IMR-90 (cell line): ENCODE measurements at regions not wholly inside any gene's neighbourhood (a gene's known extent, or its start where the extent isn't known, plus 50 kb on each side); places are given as distances from the start of the nearest gene placed in this dataset.

Experiments used
- ATAC-seq: fragments of 200-7000 bp; cut with Tn5 transposase; 2 replicates; pipeline ENCODE4 v1.9.1; 2020; ENCODE audit warnings: low read depth, mild to moderate bottlenecking, moderate library complexity
- BruUV-seq: library from RNA; stranded (reverse); fragments of 400-500 nt; replicated peaks from 2 replicates; lab custom pipeline; 2021; lab: Mats Ljungman, UMichigan
- CTCF ChIA-PET: fragments of 300-600 bp; formaldehyde crosslinking; extraction: SDS; loops from one replicate; lab custom pipeline; 2021; ENCODE audit warnings: antibody characterized with exemption; lab: Yijun Ruan, JAX
- POLR2A ChIA-PET: fragments of 300-600 bp; sonication (Branson Sonifier 250); formaldehyde crosslinking; loops from one replicate; lab custom pipeline; 2022; ENCODE audit warnings: antibody characterized with exemption; ENCODE audit not compliant: unreplicated experiment; lab: Charles Lee
- DNase-seq: peaks from one replicate; pipeline ENCODE4 v3.0.0; 2013
- H2AFZ ChIP-seq: replicated peaks from 2 replicates; pipeline ENCODE3; 2013; ENCODE audit warnings: low read length, mild to moderate bottlenecking; ENCODE audit not compliant: poor library complexity
- H2AK5ac ChIP-seq: 2 replicates; pipeline ENCODE4 v1.6.1; 2013; ENCODE audit warnings: low read depth, low read length, inconsistent platforms
- H2AK9ac ChIP-seq: replicated peaks from 2 replicates; pipeline ENCODE3; 2013; ENCODE audit warnings: mild to moderate bottlenecking, low read depth, low read length, moderate library complexity; ENCODE audit not compliant: poor library complexity
- H2BK120ac ChIP-seq: 2 replicates; pipeline ENCODE4 v1.6.1; 2013; ENCODE audit warnings: low read depth, low read length, inconsistent platforms
- H2BK15ac ChIP-seq: 3 replicates; pipeline ENCODE4 v1.6.1; 2013; ENCODE audit warnings: low read depth, low read length, inconsistent platforms
- H2BK20ac ChIP-seq: 2 replicates; pipeline ENCODE4 v1.6.1; 2013; ENCODE audit warnings: low read depth, mild to moderate bottlenecking, inconsistent platforms, low read length, moderate library complexity
- H2BK5ac ChIP-seq: 2 replicates; pipeline ENCODE4 v1.6.1; 2013; ENCODE audit warnings: mild to moderate bottlenecking, low read depth, low read length, inconsistent platforms; ENCODE audit not compliant: poor library complexity, severe bottlenecking
- H3K14ac ChIP-seq: replicated peaks from 2 replicates; pipeline ENCODE4 v1.6.1; 2013; ENCODE audit warnings: low read depth, low read length, inconsistent platforms
- H3K18ac ChIP-seq: 2 replicates; pipeline ENCODE4 v1.6.1; 2013; ENCODE audit warnings: low read depth, low read length, control low read depth
- H3K23ac ChIP-seq: 2 replicates; pipeline ENCODE4 v1.6.1; 2013; ENCODE audit warnings: low read depth, low read length, inconsistent platforms
- H3K27ac ChIP-seq: 2 replicates; pipeline ENCODE4 v1.5.1; 2013; ENCODE audit warnings: mild to moderate bottlenecking, control low read depth, low read length; ENCODE audit not compliant: insufficient read depth
- H3K27me3 ChIP-seq: 2 replicates; pipeline ENCODE4 v1.6.1; 2013; ENCODE audit warnings: low read length; ENCODE audit not compliant: control insufficient read depth, insufficient read depth
- H3K36me3 ChIP-seq: 2 replicates; pipeline ENCODE4 v1.6.1; 2013; ENCODE audit warnings: low read length, mixed read lengths; ENCODE audit not compliant: control insufficient read depth, insufficient read depth
- H3K4ac ChIP-seq: 2 replicates; pipeline ENCODE4 v1.6.1; 2013; ENCODE audit warnings: low read depth, low read length, inconsistent platforms
- H3K4me1 ChIP-seq: 2 replicates; pipeline ENCODE4 v1.6.1; 2013; ENCODE audit warnings: low read length, mixed read lengths; ENCODE audit not compliant: control insufficient read depth, insufficient read depth
- H3K4me2 ChIP-seq: 2 replicates; pipeline ENCODE4 v1.6.1; 2013; ENCODE audit warnings: low read depth, mild to moderate bottlenecking, control low read depth, low read length, moderate library complexity
- H3K4me3 ChIP-seq: 2 replicates; pipeline ENCODE4 v1.5.1; 2013; ENCODE audit warnings: low read depth, mild to moderate bottlenecking, control low read depth, low read length, moderate library complexity; ENCODE audit not compliant: insufficient read depth
- H3K56ac ChIP-seq: 2 replicates; pipeline ENCODE4 v1.6.1; 2013; ENCODE audit warnings: low read length, inconsistent platforms; ENCODE audit not compliant: insufficient read depth; ENCODE audit errors: extremely low read depth
- H3K79me1 ChIP-seq, 2 experiments: 2 replicates each; pipeline ENCODE4 v1.6.1; 2013; ENCODE audit warnings: low read length in 2 of 2, inconsistent platforms in 1 of 2, low read depth in 1 of 2
- H3K9ac ChIP-seq: 2 replicates; pipeline ENCODE4 v1.6.1; 2013; ENCODE audit warnings: low read depth, low read length, control low read depth
- H3K9me1 ChIP-seq: 2 replicates; pipeline ENCODE4 v1.6.1; 2013; ENCODE audit warnings: low read length, inconsistent platforms; ENCODE audit not compliant: insufficient read depth
- H3K9me3 ChIP-seq: 2 replicates; pipeline ENCODE4 v1.6.1; 2013; ENCODE audit warnings: low read length; ENCODE audit not compliant: control insufficient read depth, insufficient read depth
- H4K20me1 ChIP-seq: 2 replicates; pipeline ENCODE4 v1.6.1; 2013; ENCODE audit warnings: low read length, inconsistent platforms; ENCODE audit not compliant: insufficient read depth
- H4K5ac ChIP-seq: 2 replicates; pipeline ENCODE4 v1.6.1; 2013; ENCODE audit warnings: mild to moderate bottlenecking, low read depth, low read length, control low read depth
- H4K8ac ChIP-seq, 2 experiments: 2 replicates each; pipeline ENCODE4 v1.6.1; 2013; ENCODE audit warnings: low read depth in 2 of 2, low read length in 2 of 2, control low read depth in 1 of 2, inconsistent platforms in 1 of 2
- H4K91ac ChIP-seq: 2 replicates; pipeline ENCODE4 v1.6.1; 2013; ENCODE audit warnings: low read depth, low read length, inconsistent platforms; ENCODE audit not compliant: insufficient read depth
- BHLHE40 ChIP-seq: fragments of 150-350 bp; IDR thresholded peaks from 2 replicates; pipeline ENCODE4 v1.6.1; 2016; ENCODE audit warnings: mild to moderate bottlenecking, low read depth, low read length
- CEBPB ChIP-seq: IDR thresholded peaks from 2 replicates; pipeline ENCODE4 v1.6.1; 2012; ENCODE audit warnings: low read depth, low read length, improper control_type of control experiment
- CHD1 ChIP-seq: IDR thresholded peaks from 2 replicates; pipeline ENCODE4 v1.6.1; 2012; ENCODE audit warnings: low read depth, low read length, improper control_type of control experiment
- MAZ ChIP-seq: IDR thresholded peaks from 2 replicates; pipeline ENCODE4 v1.6.1; 2012; ENCODE audit warnings: low read depth, mild to moderate bottlenecking, low read length, improper control_type of control experiment, moderate library complexity, borderline replicate concordance
- RAD21 ChIP-seq: IDR thresholded peaks from 2 replicates; pipeline ENCODE4 v1.6.1; 2012; ENCODE audit warnings: low read length, improper control_type of control experiment
- RCOR1 ChIP-seq: IDR thresholded peaks from 2 replicates; pipeline ENCODE4 v1.6.1; 2012; ENCODE audit warnings: mild to moderate bottlenecking, low read length, improper control_type of control experiment; ENCODE audit not compliant: insufficient replicate concordance
- SMC3 ChIP-seq: fragments of 150-350 bp; IDR thresholded peaks from 2 replicates; pipeline ENCODE4 v1.6.1; 2016; ENCODE audit warnings: low read depth, mild to moderate bottlenecking, antibody characterized with exemption, low read length, moderate library complexity
- WGBS, 2 experiments: methylation state at CpG; one replicate each; pipeline versions ENCODE4 v1.1.5 to v1.1.7; 2013; ENCODE audit warnings: missing lambda C conversion rate in 2 of 2; ENCODE audit not compliant: insufficient read length in 1 of 2; ENCODE audit errors: extremely low coverage in 2 of 2; 5-methylcytosine and 5-hydroxymethylcytosine counted together
- dilution Hi-C: fragments of 300-500 bp; cut with HindIII; formaldehyde crosslinking; loops from one replicate; pipeline ENCODE4 v1.14.3; 2018; ENCODE audit warnings: low sequenced_read_pairs; ENCODE audit not compliant: unreplicated experiment
- in situ Hi-C: fragments of 300-500 bp; cut with MboI; formaldehyde crosslinking; loops from 3 replicates; pipeline ENCODE4 v1.14.3; 2019; ENCODE audit warnings: low sequenced_read_pairs, inconsistent platforms, mixed read lengths
- intact Hi-C: fragments of 100-400 bp; cut with micrococcal nuclease; formaldehyde crosslinking; loops from 2 replicates; pipeline ENCODE4 v1.10.0; 2022

DNA sequence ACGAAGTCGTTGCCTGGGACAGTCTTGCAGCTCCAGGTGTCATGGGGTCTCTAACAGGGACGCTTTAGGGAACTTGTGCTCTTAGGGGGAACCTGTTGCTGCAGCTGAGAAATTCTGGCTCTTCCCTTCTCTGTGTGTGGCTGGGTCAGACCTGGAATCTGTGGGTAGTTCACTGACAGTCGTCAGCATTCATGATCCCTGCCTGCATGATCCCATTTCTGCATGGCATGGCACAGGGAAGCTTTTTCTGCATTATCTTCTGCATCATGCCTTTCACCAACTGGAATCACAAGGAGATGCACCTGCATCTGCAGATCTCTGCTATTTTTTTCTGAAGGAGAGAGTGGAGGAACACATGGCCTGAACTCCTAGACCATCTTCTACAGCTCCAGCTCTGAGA is 85.6 kb downstream of the SOX9 start:
- ChIA-PET POLR2A (no interaction called here), CTCF (no interaction called here)
- no peaks in the 10 kb centered on the region for H3K9me1 ChIP-seq
- intact Hi-C loops: no loop called here
- H3K4ac ChIP-seq: no peak overlapping the region
- H4K91ac ChIP-seq: no peak overlapping the region
- H2BK120ac ChIP-seq: no peak overlapping the region
- no TSS peak for BruUV-seq
- H3K27ac ChIP-seq: no peak overlapping the region
- no peak overlapping the region for H2BK5ac ChIP-seq
- H4K20me1 ChIP-seq: no peaks in the 10 kb centered on the region
- H2BK20ac ChIP-seq: no peak overlapping the region
- no peaks in the 10 kb centered on the region for H3K9me3 ChIP-seq
- no peak overlapping the region for H2AK9ac ChIP-seq
- 80% methylated on average over 2 of the region's 4 CpGs; no CpG with 5 or more reads in 1 of the 2 experiments for WGBS, 2 experiments
- H3K9ac ChIP-seq: no peak overlapping the region
- no peak overlapping the region for H3K14ac ChIP-seq
- no peak for DNase-seq
- no peak overlapping the region for H3K4me2 ChIP-seq
- H3K4me3 ChIP-seq: no peak overlapping the region
- no peak overlapping the region for H4K5ac ChIP-seq
- H3K23ac ChIP-seq: no peak overlapping the region
- peaks cover 34% of the 10 kb centered on the region for H3K27me3 ChIP-seq
- ATAC-seq: no peak
- H2AFZ ChIP-seq: no peak overlapping the region
- TF ChIP-seq RCOR1 (no peak), MAZ (no peak), CEBPB (no peak), RAD21 (no peak), SMC3 (no peak), CHD1 (no peak), BHLHE40 (no peak)
- H3K36me3 ChIP-seq: no peaks in the 10 kb centered on the region
- no peak overlapping the region for H3K18ac ChIP-seq
- no peak overlapping the region for H3K56ac ChIP-seq
- no peaks in the 10 kb centered on the region for H3K79me1 ChIP-seq
- dilution Hi-C loops: no loop called here
- H3K4me1 ChIP-seq: no peaks in the 10 kb centered on the region
- no peak overlapping the region for H2BK15ac ChIP-seq
- in situ Hi-C loops: no loop called here
- H4K8ac ChIP-seq: no peak overlapping the region
- H2AK5ac ChIP-seq: no peak overlapping the region
